ENCODE measurements at regions not wholly inside any gene's neighbourhood (a gene's known extent, or its start where the extent isn't known, plus 50 kb on each side); places are given as distances from the start of the nearest gene placed in this dataset.

- RAD21 ChIA-PET (ENCODE audit: low non-redundant PET in 1 of 2, low total read pairs in 2 of 2, uncharacterized antibody in 2 of 2, unreplicated experiment in 2 of 2) = no interaction called here
- POLR2A ChIA-PET = no interaction called here
- intact Hi-C loops (cut with micrococcal nuclease) = no loop called here
- Histone ChIP-seq H3K4me2 (ENCODE audit: low read length) (no peak overlapping the region), H3K9me2 (ENCODE audit: insufficient read depth) (no peaks in the 10 kb centered on the region), H3K36me3 (ENCODE audit: control insufficient read depth in 1 of 2, insufficient read depth in 2 of 2, low read length in 2 of 2) (no peaks in the 10 kb centered on the region), H3K4me1 (ENCODE audit: control insufficient read depth in 1 of 2, insufficient read depth in 2 of 2, low read length in 2 of 2) (no peaks in the 10 kb centered on the region), H3K27me3 (ENCODE audit: insufficient read depth, low read length) (no peaks in the 10 kb centered on the region), H2AFZ (ENCODE audit: low read depth, low read length, poor library complexity, severe bottlenecking) (no peak overlapping the region), H3K79me2 (ENCODE audit: insufficient read depth, low read length) (no peaks in the 10 kb centered on the region), H3K4me3 (replicated peaks in 1 of 2; ENCODE audit: low read depth in 1 of 2, low read length in 2 of 2) (no peak overlapping the region), H3K9ac (ENCODE audit: low read length) (no peak overlapping the region), H3K9me3 (ENCODE audit: control insufficient read depth in 1 of 2, insufficient read depth in 1 of 2, low read depth in 1 of 2, low read length in 2 of 2) (peaks cover 4 to 28% of the 10 kb centered on the region in 2 experiments; a peak in 2 of 4 replicates), H4K20me1 (ENCODE audit: insufficient read depth) (no peaks in the 10 kb centered on the region), H3K27ac (ENCODE audit: low read depth, low read length) (no peak overlapping the region)
- DNase-seq (ENCODE audit: low read depth, low spot score) (no peak), ATAC-seq (no peak)
- TF ChIP-seq CBX3 (IDR thresholded peaks at IDR 0.05; ENCODE audit: low read depth) = no peak
- no peak for TF ChIP-seq CTCF (IDR thresholded peaks at IDR 0.05 in 2 of 3, conservative IDR thresholded peaks at IDR 0.05 in 1 of 3; ENCODE audit: borderline replicate concordance in 1 of 3, insufficient read depth in 1 of 3, low read depth in 2 of 3, low read length in 2 of 3)
- TF ChIP-seq EGR1 (IDR thresholded peaks at IDR 0.05; ENCODE audit: low read depth) = no peak
- TF ChIP-seq POLR2A (IDR thresholded peaks at IDR 0.05; ENCODE audit: borderline replicate concordance, extremely low read depth, insufficient read depth, insufficient read length) = no peak
- TF ChIP-seq JUND (IDR thresholded peaks at IDR 0.05) = no peak
- no peak for TF ChIP-seq SP1 (IDR thresholded peaks at IDR 0.05; ENCODE audit: low read depth)
- CTCF ChIA-PET = no interaction called here
- BruUV-seq (replicated peaks) = no TSS peak
Measured at GRCh38 chr18:6566338-6566911, 151.7 kb upstream of the L3MBTL4 start.

- H3K79me2 ChIP-seq (ENCODE audit: insufficient read depth, low read length) = no peaks in the 10 kb centered on the region
- no peaks in the 10 kb centered on the region for H3K36me3 ChIP-seq (ENCODE audit: control insufficient read depth in 1 of 2, insufficient read depth in 2 of 2, low read length in 2 of 2)
- H3K9me3 ChIP-seq (ENCODE audit: control insufficient read depth in 1 of 2, insufficient read depth in 1 of 2, low read depth in 1 of 2, low read length in 2 of 2) = peaks cover 4 to 39% of the 10 kb centered on the region in 2 experiments; a peak in 2 of 4 replicates
- no peaks in the 10 kb centered on the region for H4K20me1 ChIP-seq (ENCODE audit: insufficient read depth)
- ChIA-PET CTCF (no interaction called here), RAD21 (ENCODE audit: low non-redundant PET in 1 of 2, low total read pairs in 2 of 2, uncharacterized antibody in 2 of 2, unreplicated experiment in 2 of 2) (no interaction called here), POLR2A (no interaction called here)
- no peaks in the 10 kb centered on the region for H3K4me1 ChIP-seq (ENCODE audit: control insufficient read depth in 1 of 2, insufficient read depth in 2 of 2, low read length in 2 of 2)
- no peak overlapping the region for H3K4me2 ChIP-seq (ENCODE audit: low read length)
- H3K4me3 ChIP-seq (replicated peaks in 1 of 2; ENCODE audit: low read depth in 1 of 2, low read length in 2 of 2) = no peak overlapping the region
- no TSS peak for BruUV-seq (replicated peaks)
- DNase-seq (ENCODE audit: low read depth, low spot score) (no peak), ATAC-seq (no peak)
- H2AFZ ChIP-seq (ENCODE audit: low read depth, low read length, poor library complexity, severe bottlenecking) = no peak overlapping the region
- H3K27me3 ChIP-seq (ENCODE audit: insufficient read depth, low read length) = no peaks in the 10 kb centered on the region
- no peak overlapping the region for H3K9ac ChIP-seq (ENCODE audit: low read length)
- H3K9me2 ChIP-seq (ENCODE audit: insufficient read depth) = no peaks in the 10 kb centered on the region
- TF ChIP-seq POLR2AphosphoS5 (IDR thresholded peaks at IDR 0.05; ENCODE audit: low read depth, low read length) (no peak), CEBPB (IDR thresholded peaks at IDR 0.05; ENCODE audit: low read depth) (no peak), EZH2 (IDR thresholded peaks at IDR 0.05) (no peak), ATF3 (IDR thresholded peaks at IDR 0.05) (no peak), YY1 (IDR thresholded peaks at IDR 0.05; ENCODE audit: extremely low read depth, insufficient replicate concordance, low read depth, low read length) (no peak), JUND (IDR thresholded peaks at IDR 0.05) (no peak), ZNF274 (IDR thresholded peaks at IDR 0.05; ENCODE audit: low read depth, low read length) (no peak)
- intact Hi-C loops (cut with micrococcal nuclease) = no loop called here
- H3K27ac ChIP-seq (ENCODE audit: low read depth, low read length) = no peak overlapping the region
Measured at GRCh38 chr18:6569813-6570212, 155.1 kb upstream of the L3MBTL4 start.
